ENCODE measurements at regions not wholly inside any gene's neighbourhood (a gene's known extent, or its start where the extent isn't known, plus 50 kb on each side); places are given as distances from the start of the nearest gene placed in this dataset.

- no peak overlapping the region for H3K27ac ChIP-seq (ENCODE audit: extremely low read depth, low read depth, low read length)
- H3K9ac ChIP-seq (ENCODE audit: insufficient read depth in 1 of 2, low read depth in 2 of 2, low read length in 2 of 2): no peak overlapping the region
- no peaks in the 10 kb centered on the region for H4K20me1 ChIP-seq (replicated peaks; ENCODE audit: control insufficient read depth, insufficient read depth, low read length)
- DNase-seq (ENCODE audit: extremely low read depth in 1 of 4, low spot score in 3 of 4) (no peak), FAIRE-seq (no peak), ATAC-seq (no peak)
- H3K4me1 ChIP-seq (replicated peaks in 1 of 2; ENCODE audit: control insufficient read depth in 2 of 2, insufficient read depth in 2 of 2, low read length in 2 of 2): no peaks in the 10 kb centered on the region
- BruUV-seq (replicated peaks): no TSS peak
- ChIA-PET POLR2A (no interaction called here), CTCF (ENCODE audit: low intra/inter-chr PET ratio) (no interaction called here)
- H3K9me1 ChIP-seq (ENCODE audit: control insufficient read depth, insufficient read depth, low read length): no peaks in the 10 kb centered on the region
- H3K79me2 ChIP-seq (ENCODE audit: control insufficient read depth, insufficient read depth, low read length): no peaks in the 10 kb centered on the region
- intact Hi-C loops (cut with micrococcal nuclease) (no loop called here), in situ Hi-C loops (cut with MboI) (no loop called here)
- no peaks in the 10 kb centered on the region for H3K36me3 ChIP-seq (ENCODE audit: control insufficient read depth, insufficient read depth, low read length)
- no peak overlapping the region for H3K4me2 ChIP-seq (ENCODE audit: insufficient read depth, low read length)
- TF ChIP-seq ZNF133 (CRISPR knock-in tag; IDR thresholded peaks at IDR 0.05) (no peak), MCM7 (IDR thresholded peaks at IDR 0.05) (no peak), NRF1 (conservative IDR thresholded peaks at IDR 0.05 in 1 of 2, IDR thresholded peaks at IDR 0.05 in 1 of 2) (no peak), ZNF23 (CRISPR knock-in tag; IDR thresholded peaks at IDR 0.05) (no peak)
- TF ChIP-seq, protein P1, sequence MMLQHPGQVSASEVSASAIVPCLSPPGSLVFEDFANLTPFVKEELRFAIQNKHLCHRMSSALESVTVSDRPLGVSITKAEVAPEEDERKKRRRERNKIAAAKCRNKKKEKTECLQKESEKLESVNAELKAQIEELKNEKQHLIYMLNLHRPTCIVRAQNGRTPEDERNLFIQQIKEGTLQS (IDR thresholded peaks at IDR 0.05): 0 out of 2 replicates have a peak, but pooled peaks have one; percentile 17
- TF ChIP-seq, protein P1 (CRISPR knock-in tag; conservative IDR thresholded peaks at IDR 0.05): no peak
- TF ChIP-seq, protein P2, sequence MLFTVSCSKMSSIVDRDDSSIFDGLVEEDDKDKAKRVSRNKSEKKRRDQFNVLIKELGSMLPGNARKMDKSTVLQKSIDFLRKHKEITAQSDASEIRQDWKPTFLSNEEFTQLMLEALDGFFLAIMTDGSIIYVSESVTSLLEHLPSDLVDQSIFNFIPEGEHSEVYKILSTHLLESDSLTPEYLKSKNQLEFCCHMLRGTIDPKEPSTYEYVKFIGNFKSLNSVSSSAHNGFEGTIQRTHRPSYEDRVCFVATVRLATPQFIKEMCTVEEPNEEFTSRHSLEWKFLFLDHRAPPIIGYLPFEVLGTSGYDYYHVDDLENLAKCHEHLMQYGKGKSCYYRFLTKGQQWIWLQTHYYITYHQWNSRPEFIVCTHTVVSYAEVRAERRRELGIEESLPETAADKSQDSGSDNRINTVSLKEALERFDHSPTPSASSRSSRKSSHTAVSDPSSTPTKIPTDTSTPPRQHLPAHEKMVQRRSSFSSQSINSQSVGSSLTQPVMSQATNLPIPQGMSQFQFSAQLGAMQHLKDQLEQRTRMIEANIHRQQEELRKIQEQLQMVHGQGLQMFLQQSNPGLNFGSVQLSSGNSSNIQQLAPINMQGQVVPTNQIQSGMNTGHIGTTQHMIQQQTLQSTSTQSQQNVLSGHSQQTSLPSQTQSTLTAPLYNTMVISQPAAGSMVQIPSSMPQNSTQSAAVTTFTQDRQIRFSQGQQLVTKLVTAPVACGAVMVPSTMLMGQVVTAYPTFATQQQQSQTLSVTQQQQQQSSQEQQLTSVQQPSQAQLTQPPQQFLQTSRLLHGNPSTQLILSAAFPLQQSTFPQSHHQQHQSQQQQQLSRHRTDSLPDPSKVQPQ (CRISPR knock-in tag; IDR thresholded peaks at IDR 0.05; ENCODE audit: borderline replicate concordance): no peak
- no peak overlapping the region for H3K4me3 ChIP-seq
- H3K27me3 ChIP-seq (ENCODE audit: control insufficient read depth in 2 of 2, insufficient read depth in 2 of 2, low read length in 2 of 2): no peaks in the 10 kb centered on the region
- H3K9me3 ChIP-seq (replicated peaks; ENCODE audit: control insufficient read depth, insufficient read depth, low read depth, low read length): no peaks in the 10 kb centered on the region
- WGBS (ENCODE audit: insufficient coverage, low coverage, missing lambda C conversion rate): 0% methylated on average over 3 of the region's 3 CpGs
- no peak overlapping the region for H2AFZ ChIP-seq (ENCODE audit: low read depth, low read length)
These were observed 139.6 kb upstream of the PTCHD1 start for GRCh38 chrX:23194885-23195554.
